GM19395 (cell line): ENCODE measurements at regions not wholly inside any gene's neighbourhood (a gene's known extent, or its start where the extent isn't known, plus 50 kb on each side); places are given as distances from the start of the nearest gene placed in this dataset.

Source experiments
- ATAC-seq: cut with Tn5 transposase; IDR thresholded peaks from one replicate; pipeline ENCODE4 v1.9.1; 2021; ENCODE audit warnings: mild to moderate bottlenecking, moderate library complexity; ENCODE audit not compliant: unreplicated experiment

GRCh38 chr5:85168474-85168873, 783.8 kb upstream of the EDIL3 start:
- no peak for ATAC-seq

DNA sequence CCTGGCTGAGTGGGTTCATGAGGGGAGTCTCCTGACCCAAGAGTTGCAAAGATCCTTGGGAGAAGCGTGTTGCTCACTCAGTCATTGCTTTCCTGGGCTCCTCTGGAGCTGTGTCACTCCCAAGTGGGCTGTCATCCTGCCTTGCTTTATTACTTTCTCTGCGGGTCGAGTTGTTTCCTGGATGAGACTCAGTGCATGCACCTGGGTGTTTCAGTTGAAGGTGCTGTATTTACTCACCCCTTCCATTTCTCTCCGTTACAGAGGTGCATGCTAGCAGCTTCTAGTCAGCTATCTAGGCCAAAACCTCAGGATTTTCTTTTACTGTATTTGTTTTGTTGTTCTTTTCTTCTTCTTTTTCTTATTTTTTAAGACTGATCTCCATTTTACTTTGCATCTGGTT, 785.5 kb upstream of the EDIL3 start:
- no peak for ATAC-seq

DNA sequence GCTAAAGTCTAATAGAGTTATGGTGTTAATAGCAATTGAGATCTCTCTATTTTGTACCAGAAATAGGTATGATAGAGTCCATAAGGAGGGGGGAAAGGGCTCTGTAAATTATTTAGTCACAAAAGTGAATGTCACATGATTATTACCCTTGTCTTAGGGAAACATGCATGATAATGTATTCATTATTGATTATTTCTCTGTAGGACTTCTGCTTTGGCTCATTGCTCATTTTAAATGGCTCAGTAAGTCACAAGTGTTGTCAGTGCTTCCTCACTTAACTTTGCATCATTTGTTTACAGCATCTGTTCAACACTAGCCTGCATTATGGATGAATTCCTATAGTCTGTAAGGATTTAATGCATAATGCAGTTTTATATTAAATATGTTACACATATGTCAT, 788.8 kb upstream of the EDIL3 start:
- ATAC-seq: no peak

DNA sequence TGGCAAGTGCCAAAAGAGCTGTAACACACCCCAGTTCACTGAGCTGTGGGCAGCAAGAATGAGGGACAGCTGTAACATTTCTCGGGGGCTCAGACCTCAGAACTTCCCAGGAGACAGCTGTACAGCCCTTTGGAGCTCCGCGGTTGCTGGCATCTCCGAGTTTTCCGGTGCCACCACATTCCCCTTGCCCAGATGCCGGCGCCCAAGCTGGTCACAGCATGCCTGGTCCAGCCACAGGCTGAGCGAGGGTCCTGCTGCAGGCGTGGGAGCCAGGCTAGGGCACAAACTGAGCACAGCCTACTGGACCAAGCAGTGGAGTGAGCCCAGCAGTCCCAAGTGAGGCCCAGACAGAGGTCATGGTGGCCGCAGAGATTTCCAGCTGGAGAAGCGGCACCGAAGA, 797.7 kb upstream of the EDIL3 start:
- ATAC-seq: no peak

DNA sequence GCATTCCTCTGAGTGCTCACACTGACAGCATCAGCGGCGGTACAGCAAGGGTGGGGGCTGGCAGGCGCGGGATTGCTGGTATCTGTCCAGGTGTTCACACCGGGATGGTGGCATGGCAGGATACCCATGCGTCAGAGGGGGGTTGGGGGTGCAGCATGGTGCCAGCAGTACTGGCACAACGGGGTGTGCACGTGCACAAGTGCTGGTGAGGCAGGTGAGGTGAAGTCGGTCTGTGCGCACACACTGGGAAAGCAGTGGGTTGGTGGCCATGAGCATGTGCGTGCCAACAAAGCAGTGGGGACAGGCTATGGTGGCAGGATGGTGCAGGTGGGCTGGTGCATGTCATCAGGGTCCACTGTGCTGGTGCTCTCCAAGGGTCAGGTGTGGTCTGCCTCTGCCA, 819.6 kb upstream of the EDIL3 start:
- ATAC-seq: no peak

- ATAC-seq: no peak
These were observed 820.8 kb upstream of the EDIL3 start for GRCh38 chr5:85205430-85205829.

- no peak for ATAC-seq
These were observed 840.7 kb upstream of the EDIL3 start for GRCh38 chr5:85225388-85225787.

DNA sequence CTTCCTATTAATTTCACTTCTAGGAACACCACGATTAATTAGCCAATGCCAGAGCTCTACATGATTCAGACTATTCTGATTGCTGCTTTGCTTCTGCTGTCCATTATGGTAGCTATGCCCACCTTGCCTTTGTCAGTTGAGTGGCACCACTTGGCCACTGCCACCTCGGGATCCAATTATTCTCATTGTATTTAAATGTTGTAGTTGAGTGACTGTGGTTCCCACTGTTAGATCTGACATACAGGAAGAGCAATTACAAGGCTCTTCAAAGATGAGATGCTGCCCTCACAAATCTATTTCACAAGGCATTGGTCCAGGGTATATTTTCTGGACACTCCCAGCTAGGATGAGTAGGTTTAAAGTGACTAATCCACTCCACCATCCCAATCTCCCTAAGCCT, 864.5 kb upstream of the EDIL3 start:
- no peak for ATAC-seq

- no peak for ATAC-seq
These were observed 878.4 kb upstream of the EDIL3 start for GRCh38 chr5:85263125-85263524.

DNA sequence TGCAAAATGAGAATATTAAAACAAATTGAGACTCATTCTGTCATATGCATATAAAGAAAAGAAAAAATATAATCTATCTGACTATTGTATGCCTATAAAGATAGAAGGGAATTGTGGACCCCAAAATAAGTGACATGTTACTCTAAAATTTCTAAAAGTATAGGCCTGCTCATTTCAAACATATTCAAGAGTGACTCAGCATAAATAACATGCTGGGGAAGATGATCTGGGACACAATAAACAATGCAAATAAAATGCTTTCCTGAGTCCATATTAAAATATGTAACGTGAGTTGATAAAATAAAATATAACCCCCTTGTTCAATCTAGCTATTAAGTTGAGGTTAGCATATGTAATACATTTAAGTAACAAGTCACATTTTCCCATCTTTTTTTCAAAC, 882.0 kb upstream of the EDIL3 start:
- no peak for ATAC-seq

GRCh38 chr5:85268194-85268593, 883.5 kb upstream of the EDIL3 start:
- ATAC-seq: no peak

- ATAC-seq: no peak
These were observed 893.5 kb upstream of the EDIL3 start for GRCh38 chr5:85278193-85278592.

GRCh38 chr5:85288914-85289313, 904.2 kb upstream of the EDIL3 start:
- ATAC-seq: no peak

- no peak for ATAC-seq
These were observed 908.6 kb upstream of the EDIL3 start for GRCh38 chr5:85293145-85293785.

DNA sequence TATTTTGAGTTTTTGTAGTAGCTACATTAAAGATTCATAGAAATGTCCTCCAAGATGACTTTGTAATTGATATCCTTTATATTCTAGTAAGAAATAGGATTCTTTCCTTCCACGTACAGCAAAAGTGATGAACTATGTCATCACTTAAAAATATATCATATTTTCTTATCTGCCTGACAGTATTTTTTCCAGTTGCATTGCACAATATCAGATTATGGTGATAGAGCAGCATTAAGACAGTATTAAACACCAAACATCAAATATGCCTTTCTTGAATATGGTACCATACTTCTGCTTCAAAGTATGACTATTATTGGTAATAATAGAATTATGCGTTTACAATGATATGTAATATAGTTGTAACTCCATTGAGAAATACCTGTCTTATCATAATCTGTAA, 919.8 kb upstream of the EDIL3 start:
- ATAC-seq: no peak

DNA sequence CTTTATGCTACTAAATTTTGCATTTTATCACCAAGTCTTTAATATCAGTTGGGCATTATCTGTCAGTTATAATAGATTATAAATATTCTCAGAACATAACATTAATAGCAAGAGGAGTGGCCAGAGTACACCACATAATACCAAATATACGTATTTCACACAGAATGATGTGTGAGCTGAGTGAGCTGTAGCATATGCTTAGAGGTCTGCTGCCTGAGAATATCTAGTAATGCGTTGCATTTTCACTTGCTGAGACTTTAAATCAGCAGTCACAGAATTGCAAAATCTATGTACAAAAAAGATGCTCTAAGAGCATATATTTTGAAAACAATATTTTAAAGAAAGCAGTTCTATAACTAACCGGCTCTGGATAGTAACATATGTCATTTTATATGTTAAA, 921.1 kb upstream of the EDIL3 start:
- no peak for ATAC-seq

GRCh38 chr5:85311536-85311935, 926.9 kb upstream of the EDIL3 start:
- ATAC-seq: no peak

GRCh38 chr5:85320495-85320894, 935.8 kb upstream of the EDIL3 start:
- no peak for ATAC-seq

GRCh38 chr5:85333276-85333675, 948.6 kb upstream of the EDIL3 start:
- ATAC-seq: no peak

DNA sequence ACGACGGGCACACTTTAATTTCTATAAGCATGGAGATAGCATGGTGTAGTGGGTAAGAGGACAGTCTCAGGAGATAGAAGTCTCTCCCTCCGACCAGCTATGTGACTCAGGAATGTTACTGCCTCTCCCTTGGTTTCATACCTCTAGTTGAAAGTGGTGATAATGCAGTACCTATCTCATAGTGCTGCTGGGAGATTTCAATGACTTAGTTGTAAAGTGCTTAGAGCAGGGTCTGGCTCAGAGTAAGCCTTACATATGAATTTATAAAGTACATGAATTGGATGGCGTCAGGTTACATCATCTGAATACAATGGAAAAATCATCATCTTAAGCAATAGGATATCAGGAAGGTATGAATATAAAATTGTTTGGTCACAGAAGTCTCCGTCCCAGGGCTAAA, 952.8 kb upstream of the EDIL3 start:
- ATAC-seq: no peak

DNA sequence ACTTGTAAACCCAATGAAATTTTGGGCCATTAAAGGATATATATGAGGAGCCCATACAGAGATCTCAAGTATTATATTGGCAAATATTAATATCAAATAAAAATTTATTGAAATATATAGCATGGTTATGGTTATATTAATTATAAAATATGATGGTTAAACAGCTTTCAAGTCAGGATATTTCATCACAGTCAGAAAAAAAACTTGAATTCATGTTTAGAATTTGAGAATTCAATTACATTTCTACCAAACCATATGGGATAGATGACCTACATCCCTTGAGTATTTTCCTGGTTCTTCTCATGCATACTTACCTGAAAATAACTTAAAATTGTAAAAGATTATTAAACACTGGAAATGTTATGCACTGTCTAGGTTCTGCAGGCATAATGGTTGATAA, 956.1 kb upstream of the EDIL3 start:
- no peak for ATAC-seq

DNA sequence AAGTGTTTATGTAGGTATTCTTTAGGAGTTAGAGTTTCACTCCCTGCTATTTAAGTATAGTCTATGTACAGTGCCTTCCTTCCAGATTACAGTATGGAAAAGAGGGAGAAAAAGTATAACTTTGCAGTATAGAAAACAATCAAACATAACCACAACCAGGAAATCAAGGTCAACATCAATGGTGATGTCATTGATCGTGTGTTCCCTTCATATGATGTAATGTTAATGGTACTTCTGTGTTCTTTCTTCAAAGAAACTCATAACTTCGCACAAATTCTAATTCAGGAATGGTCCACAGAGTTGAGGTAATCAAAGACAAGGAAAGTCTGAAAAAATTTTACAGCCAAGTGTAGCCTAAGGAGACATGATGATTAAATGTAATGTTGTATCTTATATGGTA, 961.1 kb upstream of the EDIL3 start:
- ATAC-seq: no peak

- ATAC-seq: no peak
These were observed 972.6 kb upstream of the EDIL3 start for GRCh38 chr5:85357309-85357708.

- ATAC-seq: no peak
These were observed 990.8 kb upstream of the EDIL3 start for GRCh38 chr5:85375525-85375924.
